GM06990 (cell line): ENCODE measurements at regions not wholly inside any gene's neighbourhood (a gene's known extent, or its start where the extent isn't known, plus 50 kb on each side); places are given as distances from the start of the nearest gene placed in this dataset.

Experiments used
- DNase-seq: peaks from one replicate; pipeline ENCODE4 v3.0.0-alpha.2; 2011; ENCODE audit not compliant: insufficient read length; ENCODE audit errors: extremely low read depth
- H3K27me3 ChIP-seq: replicated peaks from 2 replicates; pipeline ENCODE4 v1.6.0; 2011; ENCODE audit warnings: low read length; ENCODE audit not compliant: control insufficient read depth, insufficient read depth
- H3K36me3 ChIP-seq: 2 replicates; pipeline ENCODE4 v1.5.1; 2011; ENCODE audit warnings: low read length; ENCODE audit not compliant: control insufficient read depth, insufficient read depth
- H3K4me3 ChIP-seq: replicated peaks from 2 replicates; pipeline ENCODE4 v1.5.1; 2011; ENCODE audit warnings: low read depth, mild to moderate bottlenecking, control low read depth, low read length
- CTCF ChIP-seq: IDR thresholded peaks from 2 replicates; pipeline ENCODE4 v1.5.1; 2011; ENCODE audit warnings: low read length, control low read depth, mild to moderate bottlenecking, inconsistent platforms; ENCODE audit not compliant: insufficient read depth, poor library complexity, severe bottlenecking

DNA sequence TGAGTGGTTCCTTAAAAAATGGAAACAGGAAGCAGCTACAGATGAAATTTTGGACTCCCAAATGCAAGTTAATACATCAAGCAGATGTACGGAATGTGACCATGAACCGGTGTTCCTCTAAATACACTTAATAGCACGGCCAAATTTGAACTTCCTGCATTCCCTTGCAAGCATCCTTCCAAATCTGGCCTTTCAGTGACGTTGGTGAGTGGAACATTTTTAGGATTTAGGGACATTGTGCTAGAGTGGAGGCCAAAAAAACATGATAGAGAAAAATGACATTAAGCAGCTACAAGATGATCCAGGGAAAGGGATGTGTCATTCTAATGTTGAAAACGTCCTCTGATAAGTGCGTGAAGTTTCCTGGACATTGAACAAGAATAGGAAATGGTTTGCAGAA lies 62.1 kb downstream of the CTAGE1 start:
- no peaks in the 10 kb centered on the region for H3K27me3 ChIP-seq

GRCh38 chr18:22355069-22355468 lies 62.6 kb downstream of the CTAGE1 start:
- TF ChIP-seq CTCF = no peak
- Histone ChIP-seq H3K4me3 (no peak overlapping the region), H3K36me3 (no peaks in the 10 kb centered on the region), H3K27me3 (no peaks in the 10 kb centered on the region)
- no peak for DNase-seq

More for the DNA sequence above, 62.1 kb downstream of the CTAGE1 start:
- TF ChIP-seq CTCF = no peak
- no peaks in the 10 kb centered on the region for H3K36me3 ChIP-seq
- H3K4me3 ChIP-seq = no peak overlapping the region
- no peak for DNase-seq

- TF ChIP-seq CTCF = no peak
- Histone ChIP-seq H3K4me3 (no peak overlapping the region), H3K36me3 (no peaks in the 10 kb centered on the region), H3K27me3 (peaks cover 2% of the 10 kb centered on the region)
- no peak for DNase-seq
Measured at GRCh38 chr18:22349966-22350365, 67.7 kb downstream of the CTAGE1 start.

DNA sequence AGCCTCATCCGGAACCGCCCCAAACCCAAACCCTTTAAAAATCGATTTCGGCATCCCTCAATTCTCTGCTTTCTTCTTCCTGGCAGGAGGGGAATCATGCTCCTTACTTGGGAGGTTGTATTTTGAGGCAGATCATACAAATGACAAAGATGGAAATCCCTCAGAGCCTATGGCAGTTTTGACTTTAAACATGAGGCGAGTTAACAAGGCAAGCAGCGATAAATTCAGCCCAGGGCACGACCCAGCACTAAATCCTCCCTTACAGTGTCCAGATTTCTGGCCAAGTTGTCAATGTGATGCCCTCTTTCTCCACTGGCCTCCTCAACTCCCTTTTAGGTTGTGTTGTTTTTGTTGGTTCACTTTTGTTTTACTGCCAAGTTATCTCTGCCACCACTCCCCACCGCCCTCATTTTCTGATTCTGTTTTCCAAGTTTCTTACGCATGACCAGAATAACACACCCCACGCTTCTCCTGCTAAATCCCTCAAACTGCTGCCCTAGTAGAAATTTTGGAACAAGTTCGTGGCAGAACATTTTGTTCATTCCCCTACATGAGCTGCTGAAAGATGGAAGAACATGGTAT lies 68.3 kb downstream of the CTAGE1 start:
- Histone ChIP-seq H3K27me3 (peaks cover 2% of the 10 kb centered on the region), H3K36me3 (no peaks in the 10 kb centered on the region), H3K4me3 (no peak overlapping the region)
- no peak for DNase-seq
- no peak for TF ChIP-seq CTCF

GRCh38 chr18:22348521-22349316 lies 69.0 kb downstream of the CTAGE1 start:
- TF ChIP-seq CTCF = no peak
- H3K27me3 ChIP-seq = peaks cover 2% of the 10 kb centered on the region
- no peak overlapping the region for H3K4me3 ChIP-seq
- no peak for DNase-seq
- H3K36me3 ChIP-seq = no peaks in the 10 kb centered on the region
